ENCODE measurements at regions not wholly inside any gene's neighbourhood (a gene's known extent, or its start where the extent isn't known, plus 50 kb on each side); places are given as distances from the start of the nearest gene placed in this dataset.

- DNase-seq: no peak
- Histone ChIP-seq H3K4me3 (replicated peaks in 1 of 3; ENCODE audit: low read depth in 2 of 3, low read length in 3 of 3) (no peak overlapping the region), H4K20me1 (ENCODE audit: insufficient read depth, low read length) (no peaks in the 10 kb centered on the region), H3K4me2 (replicated peaks; ENCODE audit: extremely low read depth, low read length, poor library complexity, severe bottlenecking) (no peak overlapping the region), H2AFZ (ENCODE audit: insufficient read depth, low read depth, low read length, poor library complexity, severe bottlenecking) (no peak overlapping the region), H3K4me1 (ENCODE audit: control insufficient read depth in 1 of 2, insufficient read depth in 2 of 2, low read length in 2 of 2) (no peaks in the 10 kb centered on the region), H3K79me2 (ENCODE audit: insufficient read depth, low read length) (no peaks in the 10 kb centered on the region), H3K9ac (ENCODE audit: insufficient read depth, low read length, poor library complexity, severe bottlenecking) (no peak overlapping the region), H3K36me3 (replicated peaks in 1 of 2; ENCODE audit: control insufficient read depth in 1 of 2, insufficient read depth in 2 of 2, low read length in 2 of 2) (no peaks in the 10 kb centered on the region), H3K9me3 (replicated peaks in 1 of 2; ENCODE audit: control insufficient read depth in 1 of 2, insufficient read depth in 1 of 2, low read length in 2 of 2) (no peaks in the 10 kb centered on the region), H3K27ac (ENCODE audit: low read depth in 1 of 2, low read length in 2 of 2) (no peak overlapping the region), H3K27me3 (ENCODE audit: control insufficient read depth in 2 of 2, insufficient read depth in 2 of 2, low read length in 2 of 2) (no peaks in the 10 kb centered on the region)
- TF ChIP-seq, protein P1, sequence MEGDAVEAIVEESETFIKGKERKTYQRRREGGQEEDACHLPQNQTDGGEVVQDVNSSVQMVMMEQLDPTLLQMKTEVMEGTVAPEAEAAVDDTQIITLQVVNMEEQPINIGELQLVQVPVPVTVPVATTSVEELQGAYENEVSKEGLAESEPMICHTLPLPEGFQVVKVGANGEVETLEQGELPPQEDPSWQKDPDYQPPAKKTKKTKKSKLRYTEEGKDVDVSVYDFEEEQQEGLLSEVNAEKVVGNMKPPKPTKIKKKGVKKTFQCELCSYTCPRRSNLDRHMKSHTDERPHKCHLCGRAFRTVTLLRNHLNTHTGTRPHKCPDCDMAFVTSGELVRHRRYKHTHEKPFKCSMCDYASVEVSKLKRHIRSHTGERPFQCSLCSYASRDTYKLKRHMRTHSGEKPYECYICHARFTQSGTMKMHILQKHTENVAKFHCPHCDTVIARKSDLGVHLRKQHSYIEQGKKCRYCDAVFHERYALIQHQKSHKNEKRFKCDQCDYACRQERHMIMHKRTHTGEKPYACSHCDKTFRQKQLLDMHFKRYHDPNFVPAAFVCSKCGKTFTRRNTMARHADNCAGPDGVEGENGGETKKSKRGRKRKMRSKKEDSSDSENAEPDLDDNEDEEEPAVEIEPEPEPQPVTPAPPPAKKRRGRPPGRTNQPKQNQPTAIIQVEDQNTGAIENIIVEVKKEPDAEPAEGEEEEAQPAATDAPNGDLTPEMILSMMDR (IDR thresholded peaks at IDR 0.05): no peak
- peaks cover 0 to 2% (median 0%) of the 10 kb centered on the region in 7 donors for H3K9me3 Mint-ChIP-seq
- H3K36me3 Mint-ChIP-seq: no peaks in the 10 kb centered on the region
- H3K4me3 Mint-ChIP-seq: no peak overlapping the region
- WGBS (ENCODE audit: insufficient coverage): 90% methylated on average over 5 of the region's 6 CpGs
- no peaks in the 10 kb centered on the region for H3K4me1 Mint-ChIP-seq
- peaks cover 3 to 15% (median 9%) of the 10 kb centered on the region in 3 donors for H3K27me3 Mint-ChIP-seq (ENCODE audit: low read depth in 3 of 3)
- no peak overlapping the region for H3K27ac Mint-ChIP-seq
- intact Hi-C loops (cut with micrococcal nuclease): no loop called here
Measured at GRCh38 chr5:173550641-173551040, 65.8 kb downstream of the BOD1 start.

DNA sequence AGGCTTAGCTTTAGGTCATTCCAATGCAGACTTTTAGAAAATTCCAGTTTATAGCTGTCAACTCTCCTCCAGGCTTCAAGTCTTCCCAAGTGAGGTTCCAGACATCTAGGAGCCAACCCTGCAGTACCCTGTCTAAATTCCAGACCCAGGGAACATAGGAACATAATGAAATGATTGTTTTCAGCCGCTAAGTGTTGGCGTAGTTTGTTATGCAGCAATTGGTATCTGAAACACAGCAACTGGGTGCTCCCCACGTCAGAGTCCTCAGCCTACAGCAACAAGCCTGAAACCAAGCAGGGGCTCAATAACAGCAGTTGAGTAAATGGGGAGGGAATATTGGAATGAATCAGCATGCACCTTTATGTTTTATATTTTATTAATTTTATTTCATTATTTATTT, 66.8 kb downstream of the BOD1 start:
- H4K20me1 ChIP-seq (ENCODE audit: insufficient read depth, low read length): no peaks in the 10 kb centered on the region
- no peak overlapping the region for H3K27ac ChIP-seq (ENCODE audit: low read depth in 1 of 2, low read length in 2 of 2)
- no peaks in the 10 kb centered on the region for H3K4me1 ChIP-seq (ENCODE audit: control insufficient read depth in 1 of 2, insufficient read depth in 2 of 2, low read length in 2 of 2)
- intact Hi-C loops (cut with micrococcal nuclease): no loop called here
- H3K36me3 ChIP-seq (replicated peaks in 1 of 2; ENCODE audit: control insufficient read depth in 1 of 2, insufficient read depth in 2 of 2, low read length in 2 of 2): no peaks in the 10 kb centered on the region
- WGBS (ENCODE audit: insufficient coverage): no CpG with 5 or more reads among the region's 3 CpGs
- TF ChIP-seq, protein P1 (IDR thresholded peaks at IDR 0.05): no peak
- H3K9me3 Mint-ChIP-seq: peaks cover 0 to 2% (median 0%) of the 10 kb centered on the region in 7 donors
- no peaks in the 10 kb centered on the region for H3K4me1 Mint-ChIP-seq
- no peak overlapping the region for H3K4me2 ChIP-seq (replicated peaks; ENCODE audit: extremely low read depth, low read length, poor library complexity, severe bottlenecking)
- no peak for DNase-seq
- H3K79me2 ChIP-seq (ENCODE audit: insufficient read depth, low read length): no peaks in the 10 kb centered on the region
- no peak overlapping the region for H3K4me3 ChIP-seq (replicated peaks in 1 of 3; ENCODE audit: low read depth in 2 of 3, low read length in 3 of 3)
- no peak overlapping the region for H3K4me3 Mint-ChIP-seq
- H3K9me3 ChIP-seq (replicated peaks in 1 of 2; ENCODE audit: control insufficient read depth in 1 of 2, insufficient read depth in 1 of 2, low read length in 2 of 2): no peaks in the 10 kb centered on the region
- H2AFZ ChIP-seq (ENCODE audit: insufficient read depth, low read depth, low read length, poor library complexity, severe bottlenecking): no peak overlapping the region
- no peaks in the 10 kb centered on the region for H3K27me3 ChIP-seq (ENCODE audit: control insufficient read depth in 2 of 2, insufficient read depth in 2 of 2, low read length in 2 of 2)
- no peaks in the 10 kb centered on the region for H3K36me3 Mint-ChIP-seq
- no peak overlapping the region for H3K9ac ChIP-seq (ENCODE audit: insufficient read depth, low read length, poor library complexity, severe bottlenecking)
- no peak overlapping the region for H3K27ac Mint-ChIP-seq
- H3K27me3 Mint-ChIP-seq (ENCODE audit: low read depth in 3 of 3): peaks cover 3 to 15% (median 10%) of the 10 kb centered on the region in 3 donors
